ENCODE measurements at regions not wholly inside any gene's neighbourhood (a gene's known extent, or its start where the extent isn't known, plus 50 kb on each side); places are given as distances from the start of the nearest gene placed in this dataset.

DNA sequence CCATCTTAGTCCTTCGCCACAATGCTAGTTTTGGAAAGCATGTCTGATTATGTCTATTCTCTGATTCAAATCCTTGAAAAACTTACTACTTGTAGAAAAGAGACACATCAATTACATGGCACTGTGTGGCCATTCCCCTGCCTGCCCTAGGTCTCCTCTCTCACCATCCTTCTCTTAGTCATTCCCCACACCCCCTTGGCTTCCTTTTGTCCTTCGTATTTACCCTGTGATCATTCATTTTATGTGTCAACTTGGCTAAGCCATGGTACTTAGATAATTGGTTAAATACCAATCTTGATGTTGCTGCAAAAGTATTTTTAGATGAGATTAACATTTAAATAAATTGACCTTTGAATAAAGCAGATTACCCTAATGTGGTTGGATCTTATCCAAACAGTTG, 122.9 kb upstream of the CDH11 start:
- H3K14ac ChIP-seq (replicated peaks; ENCODE audit: low read depth, low read length): no peak overlapping the region
- ChIA-PET CTCF (no interaction called here), POLR2A (ENCODE audit: unreplicated experiment) (no interaction called here)
- no peak overlapping the region for H3K18ac ChIP-seq (ENCODE audit: low read depth, low read length)
- ATAC-seq (ENCODE audit: low read depth) (no peak), DNase-seq (no peak)
- in situ Hi-C loops (cut with MboI; ENCODE audit: low sequenced_read_pairs) (no loop called here), dilution Hi-C loops (cut with HindIII; ENCODE audit: low sequenced_read_pairs, unreplicated experiment) (no loop called here), intact Hi-C loops (cut with micrococcal nuclease) (no loop called here)
- H4K5ac ChIP-seq (ENCODE audit: low read depth, low read length): no peak overlapping the region
- H2BK5ac ChIP-seq (ENCODE audit: low read depth, low read length, poor library complexity, severe bottlenecking): no peak overlapping the region
- H2BK120ac ChIP-seq (ENCODE audit: low read depth, low read length): no peak overlapping the region
- H3K36me3 ChIP-seq (ENCODE audit: control insufficient read depth, insufficient read depth, low read length): no peaks in the 10 kb centered on the region
- no peak overlapping the region for H3K56ac ChIP-seq (ENCODE audit: extremely low read depth, insufficient read depth, low read length)
- no peak overlapping the region for H2AK5ac ChIP-seq (ENCODE audit: low read depth, low read length)
- no peak overlapping the region for H3K23ac ChIP-seq (ENCODE audit: low read depth, low read length)
- no peaks in the 10 kb centered on the region for H3K79me1 ChIP-seq (ENCODE audit: low read depth in 1 of 2, low read length in 2 of 2)
- no peak overlapping the region for H3K27ac ChIP-seq (ENCODE audit: insufficient read depth, low read length)
- no peak overlapping the region for H3K9ac ChIP-seq (ENCODE audit: low read depth, low read length)
- TF ChIP-seq CHD1 (IDR thresholded peaks at IDR 0.05; ENCODE audit: low read depth, low read length) (no peak), NFE2L2 (IDR thresholded peaks at IDR 0.05; ENCODE audit: low read depth, low read length) (no peak), FOS (IDR thresholded peaks at IDR 0.05; ENCODE audit: low read depth, low read length) (no peak), RAD21 (IDR thresholded peaks at IDR 0.05; ENCODE audit: low read length) (no peak), MAFK (IDR thresholded peaks at IDR 0.05; ENCODE audit: low read depth, low read length) (no peak), MXI1 (IDR thresholded peaks at IDR 0.05; ENCODE audit: borderline replicate concordance, low read depth, low read length) (no peak), CEBPB (IDR thresholded peaks at IDR 0.05; ENCODE audit: low read depth, low read length) (no peak), SMC3 (IDR thresholded peaks at IDR 0.05; ENCODE audit: low read depth, low read length) (no peak), MAZ (IDR thresholded peaks at IDR 0.05; ENCODE audit: borderline replicate concordance, low read depth, low read length) (no peak), POLR2A (IDR thresholded peaks at IDR 0.05; ENCODE audit: low read depth, low read length) (no peak), BHLHE40 (IDR thresholded peaks at IDR 0.05; ENCODE audit: low read depth, low read length) (no peak), RFX5 (IDR thresholded peaks at IDR 0.05; ENCODE audit: low read depth, low read length) (no peak), RCOR1 (IDR thresholded peaks at IDR 0.05; ENCODE audit: insufficient replicate concordance, low read length) (no peak)
- TF ChIP-seq, protein P1, sequence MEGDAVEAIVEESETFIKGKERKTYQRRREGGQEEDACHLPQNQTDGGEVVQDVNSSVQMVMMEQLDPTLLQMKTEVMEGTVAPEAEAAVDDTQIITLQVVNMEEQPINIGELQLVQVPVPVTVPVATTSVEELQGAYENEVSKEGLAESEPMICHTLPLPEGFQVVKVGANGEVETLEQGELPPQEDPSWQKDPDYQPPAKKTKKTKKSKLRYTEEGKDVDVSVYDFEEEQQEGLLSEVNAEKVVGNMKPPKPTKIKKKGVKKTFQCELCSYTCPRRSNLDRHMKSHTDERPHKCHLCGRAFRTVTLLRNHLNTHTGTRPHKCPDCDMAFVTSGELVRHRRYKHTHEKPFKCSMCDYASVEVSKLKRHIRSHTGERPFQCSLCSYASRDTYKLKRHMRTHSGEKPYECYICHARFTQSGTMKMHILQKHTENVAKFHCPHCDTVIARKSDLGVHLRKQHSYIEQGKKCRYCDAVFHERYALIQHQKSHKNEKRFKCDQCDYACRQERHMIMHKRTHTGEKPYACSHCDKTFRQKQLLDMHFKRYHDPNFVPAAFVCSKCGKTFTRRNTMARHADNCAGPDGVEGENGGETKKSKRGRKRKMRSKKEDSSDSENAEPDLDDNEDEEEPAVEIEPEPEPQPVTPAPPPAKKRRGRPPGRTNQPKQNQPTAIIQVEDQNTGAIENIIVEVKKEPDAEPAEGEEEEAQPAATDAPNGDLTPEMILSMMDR (conservative IDR thresholded peaks at IDR 0.05; ENCODE audit: low read depth, low read length): no peak
- TF ChIP-seq, protein P2, sequence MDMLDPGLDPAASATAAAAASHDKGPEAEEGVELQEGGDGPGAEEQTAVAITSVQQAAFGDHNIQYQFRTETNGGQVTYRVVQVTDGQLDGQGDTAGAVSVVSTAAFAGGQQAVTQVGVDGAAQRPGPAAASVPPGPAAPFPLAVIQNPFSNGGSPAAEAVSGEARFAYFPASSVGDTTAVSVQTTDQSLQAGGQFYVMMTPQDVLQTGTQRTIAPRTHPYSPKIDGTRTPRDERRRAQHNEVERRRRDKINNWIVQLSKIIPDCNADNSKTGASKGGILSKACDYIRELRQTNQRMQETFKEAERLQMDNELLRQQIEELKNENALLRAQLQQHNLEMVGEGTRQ (IDR thresholded peaks at IDR 0.05; ENCODE audit: low read depth, low read length): no peak
- TF ChIP-seq, protein P3, sequence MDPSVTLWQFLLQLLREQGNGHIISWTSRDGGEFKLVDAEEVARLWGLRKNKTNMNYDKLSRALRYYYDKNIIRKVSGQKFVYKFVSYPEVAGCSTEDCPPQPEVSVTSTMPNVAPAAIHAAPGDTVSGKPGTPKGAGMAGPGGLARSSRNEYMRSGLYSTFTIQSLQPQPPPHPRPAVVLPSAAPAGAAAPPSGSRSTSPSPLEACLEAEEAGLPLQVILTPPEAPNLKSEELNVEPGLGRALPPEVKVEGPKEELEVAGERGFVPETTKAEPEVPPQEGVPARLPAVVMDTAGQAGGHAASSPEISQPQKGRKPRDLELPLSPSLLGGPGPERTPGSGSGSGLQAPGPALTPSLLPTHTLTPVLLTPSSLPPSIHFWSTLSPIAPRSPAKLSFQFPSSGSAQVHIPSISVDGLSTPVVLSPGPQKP (IDR thresholded peaks at IDR 0.05; ENCODE audit: borderline replicate concordance, low read depth, low read length): no peak
- no peak overlapping the region for H2AFZ ChIP-seq (replicated peaks; ENCODE audit: low read length, poor library complexity)
- no TSS peak for BruUV-seq (replicated peaks)
- no peak overlapping the region for H2BK20ac ChIP-seq (ENCODE audit: low read depth, low read length)
- H3K4ac ChIP-seq (ENCODE audit: low read depth, low read length): no peak overlapping the region
- H3K4me2 ChIP-seq (ENCODE audit: low read depth, low read length): no peak overlapping the region
- H3K4me1 ChIP-seq (ENCODE audit: control insufficient read depth, insufficient read depth, low read length): no peaks in the 10 kb centered on the region
- H3K9me3 ChIP-seq (ENCODE audit: control insufficient read depth, insufficient read depth, low read length): no peaks in the 10 kb centered on the region
- H3K4me3 ChIP-seq (ENCODE audit: insufficient read depth, low read depth, low read length): no peak overlapping the region
- H4K8ac ChIP-seq (ENCODE audit: low read depth in 2 of 2, low read length in 2 of 2): no peak overlapping the region
- H4K91ac ChIP-seq (ENCODE audit: insufficient read depth, low read depth, low read length): no peak overlapping the region
- no peaks in the 10 kb centered on the region for H3K9me1 ChIP-seq (ENCODE audit: insufficient read depth, low read length)
- WGBS, 2 experiments (ENCODE audit: extremely low coverage in 2 of 2, insufficient read length in 1 of 2): no CpG with 5 or more reads among the region's 2 CpGs
- H2BK15ac ChIP-seq (ENCODE audit: low read depth, low read length): no peak overlapping the region
- no peaks in the 10 kb centered on the region for H4K20me1 ChIP-seq (ENCODE audit: insufficient read depth, low read length)
- H3K27me3 ChIP-seq (ENCODE audit: control insufficient read depth, insufficient read depth, low read length): peaks cover 1% of the 10 kb centered on the region; the same call in 1 of the 2 replicates
- H2AK9ac ChIP-seq (replicated peaks; ENCODE audit: low read depth, low read length, poor library complexity): no peak overlapping the region
